NT2/D1 (cell line): ENCODE measurements at regions not wholly inside any gene's neighbourhood (a gene's known extent, or its start where the extent isn't known, plus 50 kb on each side); places are given as distances from the start of the nearest gene placed in this dataset.
"Not testable (repeated sequence)": the region's sequence is repeated elsewhere in the genome, so short reads cannot be mapped to it uniquely, and the experiment has no call there.

Experiments
- DNase-seq: peaks from one replicate; pipeline ENCODE4 v3.0.0-alpha.2; 2011; ENCODE audit warnings: low read depth, low spot score
- H3K27me3 ChIP-seq: 2 replicates; pipeline ENCODE4 v1.6.0; 2011; ENCODE audit warnings: mild to moderate bottlenecking; ENCODE audit not compliant: insufficient read length, insufficient read depth
- H3K36me3 ChIP-seq: 2 replicates; pipeline ENCODE4 v1.6.1; 2011; ENCODE audit warnings: mild to moderate bottlenecking, low read length, mixed read lengths; ENCODE audit not compliant: insufficient read depth, insufficient read length
- H3K4me1 ChIP-seq: 2 replicates; pipeline ENCODE4 v1.5.1; 2011; ENCODE audit not compliant: insufficient read depth, insufficient read length
- H3K4me3 ChIP-seq: 2 replicates; pipeline ENCODE4 v1.5.1; 2011; ENCODE audit warnings: low read depth; ENCODE audit not compliant: insufficient read length
- H3K9ac ChIP-seq: 2 replicates; pipeline ENCODE4 v1.6.0; 2011; ENCODE audit warnings: low read depth; ENCODE audit not compliant: insufficient read length
- H3K9me3 ChIP-seq: 2 replicates; pipeline ENCODE4 v1.5.1; 2011; ENCODE audit warnings: mild to moderate bottlenecking, low read length; ENCODE audit not compliant: insufficient read depth
- SUZ12 ChIP-seq: IDR thresholded peaks from 2 replicates; pipeline ENCODE4 v1.6.1; 2011; ENCODE audit not compliant: insufficient read length, insufficient read depth; ENCODE audit errors: extremely low read depth
- YY1 ChIP-seq: IDR thresholded peaks from 2 replicates; pipeline ENCODE4 v1.6.1; 2011; ENCODE audit not compliant: insufficient read length, insufficient read depth
- ZNF274 ChIP-seq: IDR thresholded peaks from 2 replicates; pipeline ENCODE4 v1.6.1; 2011; ENCODE audit warnings: mild to moderate bottlenecking, low read depth, low read length

DNA sequence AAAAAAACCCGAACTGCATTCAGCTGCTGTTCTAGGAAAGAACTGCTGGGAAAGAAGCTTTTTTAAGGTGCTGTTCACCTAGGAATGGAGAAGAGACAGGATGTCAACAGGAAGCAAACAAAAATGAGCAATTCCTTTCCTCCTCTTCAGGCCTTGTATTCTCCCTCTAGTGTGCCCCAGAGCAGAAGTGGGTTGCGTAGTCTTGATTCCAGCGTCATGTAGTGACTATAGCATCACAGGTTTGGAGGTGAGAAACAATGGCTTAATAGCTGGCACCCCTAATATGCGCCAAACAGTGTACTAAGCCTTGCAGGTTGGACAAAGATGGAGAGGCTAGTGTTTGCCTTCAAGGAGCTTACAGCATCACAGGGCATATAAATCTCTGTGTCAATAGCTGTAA is 146.3 kb upstream of the LCORL start:
- H3K4me1 ChIP-seq, result no peaks in the 10 kb centered on the region
- DNase-seq, result no peak
- no peak overlapping the region for H3K4me3 ChIP-seq
- H3K9ac ChIP-seq, result no peak overlapping the region
- no peaks in the 10 kb centered on the region for H3K36me3 ChIP-seq
- H3K9me3 ChIP-seq, result no peaks in the 10 kb centered on the region
- H3K27me3 ChIP-seq, result no peaks in the 10 kb centered on the region
- no peak for TF ChIP-seq SUZ12
- no peak for TF ChIP-seq YY1
- no peak for TF ChIP-seq ZNF274

DNA sequence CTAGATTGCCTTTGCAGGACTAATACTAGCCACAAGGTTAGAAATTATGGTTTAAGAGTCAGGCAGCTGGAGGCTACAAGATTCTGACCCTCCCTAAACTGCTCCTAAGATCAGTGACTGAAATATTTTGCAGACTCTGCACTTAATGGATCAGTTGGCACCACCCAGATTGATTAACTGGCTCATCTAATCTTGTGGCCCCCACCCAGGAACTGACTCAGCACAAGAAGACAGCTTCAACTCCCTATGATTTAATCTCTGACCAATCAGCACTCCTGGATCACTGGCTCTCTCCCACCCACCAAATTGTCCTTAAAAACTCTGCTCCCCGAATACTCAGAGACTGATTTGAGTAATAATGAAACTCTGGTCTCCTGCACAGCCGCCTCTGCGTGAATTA is 145.4 kb upstream of the LCORL start:
- Histone ChIP-seq H3K27me3 (no peaks in the 10 kb centered on the region), H3K36me3 (no peaks in the 10 kb centered on the region), H3K4me3 (no peak overlapping the region), H3K9ac (no peak overlapping the region), H3K9me3 (no peaks in the 10 kb centered on the region), H3K4me1 (no peaks in the 10 kb centered on the region)
- no peak for DNase-seq
- TF ChIP-seq YY1 (no peak), ZNF274 (no peak), SUZ12 (no peak)

- H3K9ac ChIP-seq, result no peak overlapping the region
- DNase-seq, result no peak
- TF ChIP-seq YY1, result no peak
- TF ChIP-seq ZNF274, result no peak
- TF ChIP-seq SUZ12, result no peak
Observed at GRCh38 chr4:18162453-18162852, 140.9 kb upstream of the LCORL start.

DNA sequence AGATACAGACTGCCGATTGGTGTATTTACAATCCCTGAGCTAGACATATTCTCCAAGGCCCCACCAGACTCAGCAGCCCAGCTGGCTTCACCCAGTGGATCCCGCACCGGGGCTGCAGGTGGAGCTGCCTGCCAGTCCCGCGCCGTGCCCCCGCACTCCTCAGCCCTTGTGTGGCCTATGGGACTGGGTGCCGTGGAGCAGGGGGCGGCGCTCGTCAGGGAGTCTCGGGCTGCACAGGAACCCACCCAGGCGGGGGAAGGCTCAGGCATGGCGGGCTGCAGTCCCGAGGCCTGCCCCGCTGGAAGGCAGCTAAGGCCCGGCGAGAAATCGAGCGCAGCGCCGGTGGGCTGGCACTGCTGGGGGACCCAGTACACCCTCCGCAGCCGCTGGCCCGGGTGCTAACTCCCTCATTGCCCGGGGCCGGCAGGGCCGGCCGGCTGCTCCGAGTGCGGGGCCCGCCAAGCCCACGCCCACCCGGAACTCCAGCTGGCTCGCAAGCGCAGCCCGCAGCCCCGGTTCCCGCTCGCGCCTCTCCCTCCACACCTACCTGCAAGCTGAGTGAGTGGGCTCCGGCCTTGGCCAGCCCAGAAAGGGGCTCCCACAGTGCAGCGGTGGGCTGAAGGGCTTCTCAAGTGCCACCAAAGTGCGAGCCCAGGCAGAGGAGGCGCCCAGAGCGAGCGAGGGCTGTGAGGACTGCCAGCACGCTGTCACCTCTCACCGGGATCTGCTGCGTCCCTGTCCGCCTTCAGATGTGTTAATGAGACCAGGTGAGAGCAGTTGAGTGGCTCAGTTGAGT is 137.8 kb upstream of the LCORL start:
- H3K4me1 ChIP-seq, H3K36me3 ChIP-seq, H3K9me3 ChIP-seq, H3K27me3 ChIP-seq, DNase-seq, H3K4me3 ChIP-seq, H3K9ac ChIP-seq: not testable (repeated sequence)

More at GRCh38 chr4:18162453-18162852, 140.9 kb upstream of the LCORL start:
- no peaks in the 10 kb centered on the region for H3K36me3 ChIP-seq
- H3K4me1 ChIP-seq, result no peaks in the 10 kb centered on the region
- H3K9me3 ChIP-seq, result no peaks in the 10 kb centered on the region
- H3K27me3 ChIP-seq, result no peaks in the 10 kb centered on the region
- no peak overlapping the region for H3K4me3 ChIP-seq

DNA sequence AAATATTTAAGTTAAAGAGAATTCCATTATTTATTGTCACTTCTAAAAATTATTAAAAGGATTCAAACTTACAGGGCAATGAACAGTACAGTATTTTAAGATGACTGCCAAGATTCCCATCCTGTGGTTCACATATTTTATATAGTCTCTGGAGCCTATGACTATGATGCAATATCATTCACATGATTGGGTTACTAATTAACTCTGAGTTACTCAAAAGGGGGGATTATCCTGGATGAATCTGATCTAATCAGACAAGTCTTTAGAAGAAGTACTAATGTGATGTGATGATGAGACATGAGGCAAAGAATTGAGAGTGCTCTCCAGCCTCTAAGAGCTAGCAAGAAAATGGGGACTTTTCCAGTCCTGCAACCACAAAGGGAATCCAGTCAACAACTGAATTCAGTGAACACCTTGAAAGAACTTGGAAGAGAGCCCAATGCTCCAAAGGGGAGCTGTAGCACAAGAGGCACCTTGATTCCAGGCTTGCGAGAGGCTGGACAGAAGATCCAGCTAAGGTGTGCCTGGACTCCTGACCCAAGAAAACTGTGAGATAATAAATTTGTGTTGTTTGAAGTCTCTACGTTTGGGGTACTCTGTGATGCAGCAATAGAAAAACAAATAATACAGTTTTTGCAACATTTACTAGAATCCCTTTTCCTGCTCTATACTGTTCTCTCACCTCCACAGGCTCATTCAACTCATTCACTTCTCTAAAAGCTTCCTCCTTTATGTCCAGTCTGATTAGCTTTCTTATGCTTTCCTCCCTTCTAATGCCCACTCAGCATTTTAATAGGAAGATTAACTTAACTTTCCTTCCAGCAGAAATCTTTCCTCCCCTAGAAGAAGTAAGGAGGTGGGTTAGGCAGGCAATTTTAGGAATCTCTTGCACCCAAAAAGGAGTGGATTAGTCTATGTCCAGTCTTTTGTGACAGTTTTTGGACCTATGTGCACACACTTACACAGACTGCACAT is 133.8 kb upstream of the LCORL start:
- TF ChIP-seq YY1 (no peak), SUZ12 (no peak), ZNF274 (no peak)
- no peak for DNase-seq
- H3K4me3 ChIP-seq, result no peak overlapping the region
- H3K9ac ChIP-seq, result no peak overlapping the region
- no peaks in the 10 kb centered on the region for H3K27me3 ChIP-seq
- no peaks in the 10 kb centered on the region for H3K4me1 ChIP-seq
- H3K9me3 ChIP-seq, result no peaks in the 10 kb centered on the region
- no peaks in the 10 kb centered on the region for H3K36me3 ChIP-seq

DNA sequence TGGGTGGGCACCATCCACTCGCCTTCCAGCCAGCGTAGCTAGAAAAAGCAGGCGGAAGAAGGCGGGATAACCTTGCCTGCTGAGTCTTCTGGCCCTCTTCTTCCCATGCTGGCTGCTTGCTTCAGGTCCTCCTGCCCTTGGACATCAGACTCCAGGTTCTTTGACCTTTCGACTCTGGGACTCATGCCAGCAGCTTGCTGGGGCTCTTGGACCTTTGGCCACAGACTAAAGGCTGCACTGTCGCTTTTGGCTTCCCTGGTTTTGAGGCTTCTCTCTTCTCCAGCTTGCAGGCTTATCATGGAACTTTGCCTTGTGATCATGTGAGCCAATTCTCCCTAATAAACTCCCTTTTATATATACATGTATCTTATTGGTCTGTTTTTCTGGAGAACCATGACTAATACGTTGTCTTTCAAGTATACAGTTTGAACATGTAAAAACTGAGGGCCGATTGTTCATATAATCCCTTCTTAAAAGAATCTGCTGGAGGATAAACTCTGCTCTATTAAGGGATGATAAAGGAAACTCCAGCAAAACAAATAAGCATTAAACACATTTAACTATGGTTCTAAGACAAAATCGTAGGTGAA is 116.6 kb upstream of the LCORL start:
- H3K9me3 ChIP-seq, result no peaks in the 10 kb centered on the region
- no peak overlapping the region for H3K9ac ChIP-seq
- no peaks in the 10 kb centered on the region for H3K36me3 ChIP-seq

GRCh38 chr4:18134111-18134510 is 112.6 kb upstream of the LCORL start:
- H3K27me3 ChIP-seq, result no peaks in the 10 kb centered on the region
- no peaks in the 10 kb centered on the region for H3K4me1 ChIP-seq
- no peak overlapping the region for H3K4me3 ChIP-seq
- no peak overlapping the region for H3K9ac ChIP-seq
- DNase-seq, result no peak
- no peak for TF ChIP-seq SUZ12
- no peak for TF ChIP-seq ZNF274
- no peak for TF ChIP-seq YY1
- no peaks in the 10 kb centered on the region for H3K36me3 ChIP-seq
- H3K9me3 ChIP-seq, result no peaks in the 10 kb centered on the region

More for the DNA sequence above, 116.6 kb upstream of the LCORL start:
- DNase-seq, result no peak
- Histone ChIP-seq H3K4me1 (no peaks in the 10 kb centered on the region), H3K27me3 (no peaks in the 10 kb centered on the region), H3K4me3 (no peak overlapping the region)
- TF ChIP-seq YY1 (no peak), ZNF274 (no peak), SUZ12 (no peak)
